ENCODE measurements at regions not wholly inside any gene's neighbourhood (a gene's known extent, or its start where the extent isn't known, plus 50 kb on each side); places are given as distances from the start of the nearest gene placed in this dataset.

GRCh38 chr1:82640352-82640751 lies 839.6 kb downstream of the ADGRL2 start:
- Mint-ChIP-seq H3K36me3 (ENCODE audit: insufficient read depth, unreplicated experiment) (no peaks in the 10 kb centered on the region), H3K4me3 (ENCODE audit: low read depth, unreplicated experiment) (no peak overlapping the region), H3K27ac (ENCODE audit: unreplicated experiment) (no peak overlapping the region), H3K4me1 (ENCODE audit: low read depth, unreplicated experiment) (no peaks in the 10 kb centered on the region), H3K9me3 (ENCODE audit: low read depth, unreplicated experiment) (no peaks in the 10 kb centered on the region), H3K27me3 (ENCODE audit: unreplicated experiment) (no peaks in the 10 kb centered on the region)
- intact Hi-C loops (cut with micrococcal nuclease; ENCODE audit: unreplicated experiment): no loop called here
- CTCF ChIA-PET: no interaction called here
- no peak for TF ChIP-seq CTCF (IDR thresholded peaks at IDR 0.05; ENCODE audit: unreplicated experiment)
- no TSS peak for BruUV-seq (replicated peaks)
- no peak for DNase-seq

GRCh38 chr1:82634266-82634665 lies 833.5 kb downstream of the ADGRL2 start:
- intact Hi-C loops (cut with micrococcal nuclease; ENCODE audit: unreplicated experiment): no loop called here
- no peak overlapping the region for H3K27ac Mint-ChIP-seq (ENCODE audit: unreplicated experiment)
- H3K4me1 Mint-ChIP-seq (ENCODE audit: low read depth, unreplicated experiment): no peaks in the 10 kb centered on the region
- no TSS peak for BruUV-seq (replicated peaks)
- DNase-seq: no peak
- no peak overlapping the region for H3K4me3 Mint-ChIP-seq (ENCODE audit: low read depth, unreplicated experiment)
- CTCF ChIA-PET: no interaction called here
- no peaks in the 10 kb centered on the region for H3K36me3 Mint-ChIP-seq (ENCODE audit: insufficient read depth, unreplicated experiment)
- no peak for TF ChIP-seq CTCF (IDR thresholded peaks at IDR 0.05; ENCODE audit: unreplicated experiment)
- peaks cover 11% of the 10 kb centered on the region for H3K9me3 Mint-ChIP-seq (ENCODE audit: low read depth, unreplicated experiment)
- H3K27me3 Mint-ChIP-seq (ENCODE audit: unreplicated experiment): no peaks in the 10 kb centered on the region

GRCh38 chr1:82632155-82632554 lies 831.4 kb downstream of the ADGRL2 start:
- no peak for TF ChIP-seq CTCF (IDR thresholded peaks at IDR 0.05; ENCODE audit: unreplicated experiment)
- intact Hi-C loops (cut with micrococcal nuclease; ENCODE audit: unreplicated experiment): no loop called here
- Mint-ChIP-seq H3K36me3 (ENCODE audit: insufficient read depth, unreplicated experiment) (no peaks in the 10 kb centered on the region), H3K4me3 (ENCODE audit: low read depth, unreplicated experiment) (no peak overlapping the region), H3K4me1 (ENCODE audit: low read depth, unreplicated experiment) (no peaks in the 10 kb centered on the region), H3K27me3 (ENCODE audit: unreplicated experiment) (no peaks in the 10 kb centered on the region), H3K9me3 (ENCODE audit: low read depth, unreplicated experiment) (peaks cover 11% of the 10 kb centered on the region), H3K27ac (ENCODE audit: unreplicated experiment) (no peak overlapping the region)
- no TSS peak for BruUV-seq (replicated peaks)
- no peak for DNase-seq
- CTCF ChIA-PET: no interaction called here

- TF ChIP-seq CTCF (IDR thresholded peaks at IDR 0.05; ENCODE audit: unreplicated experiment): no peak
- no peak for DNase-seq
- no peak overlapping the region for H3K4me3 Mint-ChIP-seq (ENCODE audit: low read depth, unreplicated experiment)
- H3K9me3 Mint-ChIP-seq (ENCODE audit: low read depth, unreplicated experiment): peaks cover 14% of the 10 kb centered on the region
- CTCF ChIA-PET: no interaction called here
- intact Hi-C loops (cut with micrococcal nuclease; ENCODE audit: unreplicated experiment): no loop called here
- H3K27ac Mint-ChIP-seq (ENCODE audit: unreplicated experiment): no peak overlapping the region
- H3K4me1 Mint-ChIP-seq (ENCODE audit: low read depth, unreplicated experiment): no peaks in the 10 kb centered on the region
- H3K27me3 Mint-ChIP-seq (ENCODE audit: unreplicated experiment): no peaks in the 10 kb centered on the region
- no TSS peak for BruUV-seq (replicated peaks)
- H3K36me3 Mint-ChIP-seq (ENCODE audit: insufficient read depth, unreplicated experiment): no peaks in the 10 kb centered on the region
Observed at GRCh38 chr1:82628887-82629286, 828.2 kb downstream of the ADGRL2 start.

GRCh38 chr1:82625537-82625936 lies 824.8 kb downstream of the ADGRL2 start:
- no peak for TF ChIP-seq CTCF (IDR thresholded peaks at IDR 0.05; ENCODE audit: unreplicated experiment)
- no peak for DNase-seq
- CTCF ChIA-PET: no interaction called here
- H3K27ac Mint-ChIP-seq (ENCODE audit: unreplicated experiment): no peak overlapping the region
- H3K36me3 Mint-ChIP-seq (ENCODE audit: insufficient read depth, unreplicated experiment): no peaks in the 10 kb centered on the region
- H3K27me3 Mint-ChIP-seq (ENCODE audit: unreplicated experiment): no peaks in the 10 kb centered on the region
- H3K9me3 Mint-ChIP-seq (ENCODE audit: low read depth, unreplicated experiment): peaks cover 11% of the 10 kb centered on the region
- no TSS peak for BruUV-seq (replicated peaks)
- no peak overlapping the region for H3K4me3 Mint-ChIP-seq (ENCODE audit: low read depth, unreplicated experiment)
- intact Hi-C loops (cut with micrococcal nuclease; ENCODE audit: unreplicated experiment): no loop called here
- H3K4me1 Mint-ChIP-seq (ENCODE audit: low read depth, unreplicated experiment): no peaks in the 10 kb centered on the region
